Uterus (tissue), 3 donors: ENCODE measurements at regions not wholly inside any gene's neighbourhood (a gene's known extent, or its start where the extent isn't known, plus 50 kb on each side); places are given as distances from the start of the nearest gene placed in this dataset.

Source experiments
- DNase-seq, 2 donors: peaks; one replicate each; pipeline ENCODE4 v3.0.0-alpha.2; 2019 to 2020
- H3K27ac ChIP-seq, 2 donors: fragments of 200-600 bp; sonication (generic); 1 replicate in 1 of 2; 2 replicates in 1 of 2; pipeline ENCODE4 v1.5.1; 2016 to 2018
- H3K27me3 ChIP-seq, 2 donors: fragments of 200-600 bp; sonication (generic); one replicate each; pipeline ENCODE4 v1.5.1; 2018 to 2019; ENCODE audit warnings: control low read depth in 1 of 2
- H3K36me3 ChIP-seq, 2 donors: fragments of 200-600 bp; sonication (generic); one replicate each; pipeline ENCODE4 v1.5.1; 2019; ENCODE audit warnings: control low read depth in 1 of 2
- H3K4me1 ChIP-seq, 2 donors: fragments of 200-600 bp; sonication (generic); one replicate each; pipeline ENCODE4 v1.5.1; 2018 to 2019; ENCODE audit warnings: control low read depth in 1 of 2
- H3K4me3 ChIP-seq, 2 donors: fragments of 200-600 bp; sonication (generic); 1 replicate in 1 of 2; 2 replicates in 1 of 2; pipeline ENCODE4 v1.5.1; 2018 to 2019; ENCODE audit warnings: mild to moderate bottlenecking in 1 of 2
- H3K9me3 ChIP-seq, 2 donors: fragments of 200-600 bp; sonication (generic); one replicate each; pipeline ENCODE4 v1.5.1; 2019; ENCODE audit warnings: control low read depth in 1 of 2
- POLR2A ChIP-seq, 2 donors: fragments of 450-650 bp; IDR thresholded peaks; one replicate each; pipeline ENCODE4 v1.6.1; 2016; ENCODE audit warnings: antibody characterized with exemption in 2 of 2, mild to moderate bottlenecking in 1 of 2, moderate library complexity in 1 of 2
- intact Hi-C: fragments of 100-400 bp; cut with DNase I; formaldehyde crosslinking; loops from one replicate; pipeline ENCODE4 v1.15.1; 2023; ENCODE audit warnings: low total_unique reads
- TF ChIP-seq, protein P1 (sequence below), 4 experiments: fragments of 200-600 bp in 2 of 4; fragments of 450-650 bp in 2 of 4; sonication (generic) in 2 of 4; IDR thresholded peaks; one replicate each; pipeline ENCODE4 v1.5.1; 2016 to 2019; ENCODE audit warnings: antibody characterized with exemption in 4 of 4, mild to moderate bottlenecking in 2 of 4, moderate library complexity in 1 of 4
- donor health status: DM: yes; HTN: yes; CAD: no.

DNA sequence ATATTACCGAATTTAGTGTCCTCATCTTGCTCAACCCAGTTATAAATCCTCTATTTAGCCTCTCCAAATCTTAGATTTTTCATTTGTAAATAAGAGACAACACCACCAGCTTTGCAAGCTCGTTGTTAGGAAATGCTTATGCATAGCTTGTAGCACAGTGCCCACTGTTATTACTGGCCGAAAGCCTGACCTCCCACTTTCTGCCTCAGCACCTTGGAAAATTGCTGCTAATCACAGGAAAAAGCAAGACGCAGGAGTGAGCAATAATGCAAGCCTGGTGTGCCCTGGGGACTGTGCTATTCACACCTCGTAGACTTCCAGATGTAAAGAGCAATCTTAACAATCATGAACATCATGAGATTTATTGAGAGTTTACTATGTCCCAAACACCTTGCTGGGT is 124.2 kb upstream of the ARL4C start:
- TF ChIP-seq POLR2A (IDR thresholded peaks at IDR 0.05), result no peak
- TF ChIP-seq, protein P1, sequence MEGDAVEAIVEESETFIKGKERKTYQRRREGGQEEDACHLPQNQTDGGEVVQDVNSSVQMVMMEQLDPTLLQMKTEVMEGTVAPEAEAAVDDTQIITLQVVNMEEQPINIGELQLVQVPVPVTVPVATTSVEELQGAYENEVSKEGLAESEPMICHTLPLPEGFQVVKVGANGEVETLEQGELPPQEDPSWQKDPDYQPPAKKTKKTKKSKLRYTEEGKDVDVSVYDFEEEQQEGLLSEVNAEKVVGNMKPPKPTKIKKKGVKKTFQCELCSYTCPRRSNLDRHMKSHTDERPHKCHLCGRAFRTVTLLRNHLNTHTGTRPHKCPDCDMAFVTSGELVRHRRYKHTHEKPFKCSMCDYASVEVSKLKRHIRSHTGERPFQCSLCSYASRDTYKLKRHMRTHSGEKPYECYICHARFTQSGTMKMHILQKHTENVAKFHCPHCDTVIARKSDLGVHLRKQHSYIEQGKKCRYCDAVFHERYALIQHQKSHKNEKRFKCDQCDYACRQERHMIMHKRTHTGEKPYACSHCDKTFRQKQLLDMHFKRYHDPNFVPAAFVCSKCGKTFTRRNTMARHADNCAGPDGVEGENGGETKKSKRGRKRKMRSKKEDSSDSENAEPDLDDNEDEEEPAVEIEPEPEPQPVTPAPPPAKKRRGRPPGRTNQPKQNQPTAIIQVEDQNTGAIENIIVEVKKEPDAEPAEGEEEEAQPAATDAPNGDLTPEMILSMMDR (IDR thresholded peaks at IDR 0.05), result no peak
- intact Hi-C loops, result no loop called here
- Histone ChIP-seq H3K4me1 (no peaks in the 10 kb centered on the region), H3K9me3 (no peaks in the 10 kb centered on the region), H3K27ac (no peak overlapping the region), H3K27me3 (no peaks in the 10 kb centered on the region), H3K36me3 (no peaks in the 10 kb centered on the region), H3K4me3 (no peak overlapping the region)
- no peak for DNase-seq

DNA sequence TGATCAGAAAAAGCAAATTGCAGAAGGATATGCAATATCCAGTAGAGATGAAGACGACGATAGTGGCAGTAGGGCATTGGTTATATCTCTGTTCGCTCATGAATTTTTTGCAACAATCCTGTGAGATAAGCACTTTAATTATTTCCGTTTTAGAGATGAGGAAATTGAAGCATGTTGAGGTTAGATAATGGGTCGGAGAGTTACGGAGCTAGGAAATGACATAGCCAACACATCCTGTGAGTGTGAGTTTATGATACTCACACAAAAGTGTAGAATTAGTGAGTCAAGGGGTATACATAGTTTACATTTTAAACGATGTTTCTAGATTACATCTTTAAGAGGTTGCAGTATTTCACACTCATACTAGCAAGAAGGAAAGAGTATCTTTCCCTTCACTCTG is 123.1 kb upstream of the ARL4C start:
- H3K27ac ChIP-seq, result no peak overlapping the region
- H3K36me3 ChIP-seq, result no peaks in the 10 kb centered on the region
- TF ChIP-seq, protein P1 (IDR thresholded peaks at IDR 0.05), result no peak
- no peak for TF ChIP-seq POLR2A (IDR thresholded peaks at IDR 0.05)
- DNase-seq, result no peak
- intact Hi-C loops, result no loop called here
- H3K27me3 ChIP-seq, result no peaks in the 10 kb centered on the region
- H3K4me1 ChIP-seq, result no peaks in the 10 kb centered on the region
- H3K9me3 ChIP-seq, result no peaks in the 10 kb centered on the region
- no peak overlapping the region for H3K4me3 ChIP-seq

DNA sequence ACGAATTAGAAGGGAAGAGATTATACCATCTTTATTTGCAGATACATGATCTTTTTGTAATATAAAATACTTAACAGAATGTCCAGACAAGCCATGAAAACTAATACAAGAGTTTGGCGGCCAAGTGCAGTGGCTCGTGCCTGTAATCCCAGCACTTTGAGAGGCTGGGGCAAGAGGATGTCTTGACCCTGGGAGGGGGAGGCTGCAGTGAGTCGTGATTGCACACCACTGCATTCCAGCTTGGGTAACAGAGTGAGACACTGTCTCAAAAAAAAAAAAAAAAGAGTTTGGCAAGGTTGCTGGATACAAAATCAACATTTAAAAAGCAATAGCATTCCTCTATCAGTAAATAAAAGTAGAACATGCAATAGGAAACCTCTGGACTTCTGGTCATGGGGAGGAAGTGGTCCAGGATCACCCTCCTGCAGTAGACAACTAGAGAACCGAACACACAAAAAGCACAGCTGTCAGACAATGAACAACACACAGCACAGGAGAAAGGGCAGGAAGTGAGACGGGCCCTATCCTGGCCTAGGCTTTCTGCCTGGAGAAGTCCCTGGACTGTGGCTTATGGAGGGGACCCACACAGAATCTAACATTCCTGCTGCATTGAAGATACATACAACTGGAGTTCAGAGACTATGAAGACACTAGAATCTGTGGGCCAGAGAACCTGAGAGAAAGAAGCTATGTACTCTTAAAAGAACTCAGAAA is 118.9 kb upstream of the ARL4C start:
- DNase-seq, result no peak
- Histone ChIP-seq H3K9me3 (no peaks in the 10 kb centered on the region), H3K27me3 (no peaks in the 10 kb centered on the region), H3K4me1 (no peaks in the 10 kb centered on the region), H3K27ac (no peak overlapping the region), H3K4me3 (no peak overlapping the region), H3K36me3 (no peaks in the 10 kb centered on the region)
- TF ChIP-seq POLR2A (IDR thresholded peaks at IDR 0.05), result no peak
- TF ChIP-seq, protein P1 (IDR thresholded peaks at IDR 0.05), result no peak
- intact Hi-C loops, result no loop called here

DNA sequence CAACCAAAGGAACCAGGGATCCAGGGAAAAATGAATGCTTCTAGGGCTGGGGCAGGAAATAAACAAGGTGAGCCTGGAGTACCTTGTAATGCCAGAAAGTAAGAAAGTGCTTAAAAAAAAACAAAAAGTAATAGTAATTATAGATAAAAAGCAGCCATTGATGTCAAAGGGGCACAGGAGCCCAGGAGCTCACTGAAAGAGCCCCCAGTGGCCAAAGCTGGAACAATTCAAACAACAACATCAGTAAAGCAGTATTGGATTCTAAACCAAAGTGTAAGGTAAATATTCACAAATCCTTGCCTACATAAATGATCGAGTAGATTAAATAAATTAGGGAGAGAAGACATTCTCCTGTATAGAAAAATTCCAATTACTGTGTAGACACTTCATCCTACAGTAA is 114.3 kb upstream of the ARL4C start:
- TF ChIP-seq POLR2A (IDR thresholded peaks at IDR 0.05), result no peak
- TF ChIP-seq, protein P1 (IDR thresholded peaks at IDR 0.05), result no peak
- no peaks in the 10 kb centered on the region for H3K27me3 ChIP-seq
- no peak overlapping the region for H3K27ac ChIP-seq
- DNase-seq, result no peak
- no peaks in the 10 kb centered on the region for H3K4me1 ChIP-seq
- no peak overlapping the region for H3K4me3 ChIP-seq
- H3K36me3 ChIP-seq, result no peaks in the 10 kb centered on the region
- no peaks in the 10 kb centered on the region for H3K9me3 ChIP-seq
- intact Hi-C loops, result no loop called here

DNA sequence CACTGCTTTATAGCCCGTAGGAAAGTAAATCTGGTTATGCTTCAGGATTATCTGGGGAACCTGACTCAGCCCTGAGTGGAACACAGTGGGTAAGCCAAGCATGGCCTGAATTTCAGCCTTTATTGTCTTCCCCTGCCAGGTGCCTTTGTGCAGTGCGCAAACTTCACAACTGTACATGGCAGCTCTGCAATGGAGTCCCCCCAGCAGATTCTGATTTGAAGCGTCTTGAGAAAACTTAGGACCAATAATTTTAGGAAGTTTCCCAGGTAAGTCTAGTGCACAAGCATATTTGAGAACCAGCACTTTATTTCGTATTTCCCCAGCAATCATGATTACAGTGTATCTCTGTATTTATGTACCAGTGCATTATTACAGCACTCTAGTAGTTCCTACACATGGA is 112.1 kb upstream of the ARL4C start:
- intact Hi-C loops, result no loop called here
- no peak overlapping the region for H3K27ac ChIP-seq

More for the DNA sequence above, 112.1 kb upstream of the ARL4C start:
- no peak overlapping the region for H3K4me3 ChIP-seq
- TF ChIP-seq, protein P1 (IDR thresholded peaks at IDR 0.05), result no peak
- no peak for TF ChIP-seq POLR2A (IDR thresholded peaks at IDR 0.05)
- no peaks in the 10 kb centered on the region for H3K27me3 ChIP-seq
- H3K4me1 ChIP-seq, result no peaks in the 10 kb centered on the region
- no peak for DNase-seq
- H3K9me3 ChIP-seq, result no peaks in the 10 kb centered on the region
- no peaks in the 10 kb centered on the region for H3K36me3 ChIP-seq
